ENCODE measurements at regions not wholly inside any gene's neighbourhood (a gene's known extent, or its start where the extent isn't known, plus 50 kb on each side); places are given as distances from the start of the nearest gene placed in this dataset.

DNA sequence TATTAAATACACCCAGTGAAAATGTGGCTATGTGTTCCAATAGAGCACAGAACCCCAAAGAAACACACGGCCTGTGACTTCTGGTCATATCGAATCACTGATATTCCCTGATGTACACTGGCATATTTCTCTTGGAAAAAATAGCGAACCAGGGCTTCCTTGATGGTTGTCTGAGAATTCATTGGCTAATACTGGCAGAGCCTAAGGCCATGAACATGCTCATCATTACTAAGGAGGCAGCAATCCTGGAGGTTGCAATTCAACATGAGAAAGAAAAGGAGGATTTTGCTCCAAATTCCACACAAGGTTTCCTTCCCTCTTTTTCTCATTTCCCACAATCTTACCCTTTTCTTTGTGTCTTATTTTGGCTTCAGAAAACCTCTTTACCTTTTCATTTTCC, 212.9 kb upstream of the HMGA2 start:
- Histone ChIP-seq H3K27ac (no peak overlapping the region; a peak in 1 of 6 replicates), H3K4me1 (no peaks in the 10 kb centered on the region), H3K9me3 (peaks cover 10% of the 10 kb centered on the region; the same call in 1 of the 3 replicates), H3K4me2 (no peak overlapping the region), H3K4me3 (no peak overlapping the region)
- WGBS (ENCODE audit: missing lambda C conversion rate) = 82% methylated on average over 3 of the region's 3 CpGs
- FAIRE-seq (no peak), DNase-seq (ENCODE audit: low read depth in 1 of 2, low spot score in 1 of 2) (no peak), ATAC-seq (no peak)
- ChIA-PET POLR2A (no interaction called here), CTCF (interaction anchor here (2.6 kb wide), 1 partner anchor 9 kb away, joined by 12 read pairs; no protein-coding TSS in a partner anchor)
- TF ChIP-seq MAZ (IDR thresholded peaks at IDR 0.05; ENCODE audit: borderline replicate concordance, low read depth, low read length) (no peak), ATOH8 (CRISPR knock-in tag; IDR thresholded peaks at IDR 0.05; ENCODE audit: low read depth) (no peak), NFE2L2 (conservative IDR thresholded peaks at IDR 0.05; ENCODE audit: low read length) (no peak), HOXA7 (CRISPR knock-in tag; IDR thresholded peaks at IDR 0.05) (no peak), ZNF302 (CRISPR knock-in tag; IDR thresholded peaks at IDR 0.05) (no peak), HMGXB4 (CRISPR knock-in tag; IDR thresholded peaks at IDR 0.05; ENCODE audit: borderline replicate concordance) (no peak), E2F6 (IDR thresholded peaks at IDR 0.05; ENCODE audit: borderline replicate concordance, low read depth) (no peak), POLR2A (IDR thresholded peaks at IDR 0.05; ENCODE audit: low read length) (no peak), USF2 (IDR thresholded peaks at IDR 0.05) (no peak), HOXB5 (CRISPR knock-in tag; IDR thresholded peaks at IDR 0.05) (no peak), EP300 (IDR thresholded peaks at IDR 0.05) (no peak), FOSL2 (IDR thresholded peaks at IDR 0.05) (no peak), FOSL2 (CRISPR knock-in tag; IDR thresholded peaks at IDR 0.05) (no peak), ZC3H11A (IDR thresholded peaks at IDR 0.05) (no peak), BHLHE40 (IDR thresholded peaks at IDR 0.05; ENCODE audit: low read depth, low read length) (no peak)

DNA sequence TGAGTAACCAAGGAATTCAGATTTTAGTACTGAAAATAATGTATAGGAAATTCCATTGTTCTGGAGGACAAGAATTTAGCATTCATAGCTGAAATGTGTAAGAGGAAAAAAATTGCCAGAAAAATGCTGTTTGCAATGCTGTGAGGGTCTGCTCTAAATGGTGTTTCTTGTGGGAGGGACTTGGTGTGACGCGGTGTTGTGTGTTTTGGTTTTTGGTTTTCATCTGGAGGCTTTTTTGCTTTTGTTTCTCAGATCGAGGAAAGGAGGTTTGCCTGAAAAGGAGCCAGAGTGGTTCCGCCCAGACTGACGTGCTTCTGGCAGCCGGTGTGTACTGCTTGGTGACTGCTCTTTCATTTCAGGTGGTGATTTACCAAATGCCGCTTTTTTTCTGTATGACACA, 211.8 kb upstream of the HMGA2 start:
- ATAC-seq = no peak
- H3K4me3 ChIP-seq = no peak overlapping the region
- H3K9me3 ChIP-seq = peaks cover 6% of the 10 kb centered on the region; the same call in 1 of the 3 replicates
- H3K27ac ChIP-seq = no peak overlapping the region
- FAIRE-seq = no peak
- TF ChIP-seq, protein P1, sequence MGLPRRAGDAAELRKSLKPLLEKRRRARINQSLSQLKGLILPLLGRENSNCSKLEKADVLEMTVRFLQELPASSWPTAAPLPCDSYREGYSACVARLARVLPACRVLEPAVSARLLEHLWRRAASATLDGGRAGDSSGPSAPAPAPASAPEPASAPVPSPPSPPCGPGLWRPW (IDR thresholded peaks at IDR 0.05) = no peak
- TF ChIP-seq HEYL (CRISPR knock-in tag; IDR thresholded peaks at IDR 0.05) = no peak
- no peak for TF ChIP-seq EHF (CRISPR knock-in tag; IDR thresholded peaks at IDR 0.05)
- no peak for TF ChIP-seq HOXB5 (CRISPR knock-in tag; IDR thresholded peaks at IDR 0.05)
- DNase-seq (ENCODE audit: low read depth in 1 of 2, low spot score in 1 of 2) = no peak
- H3K4me1 ChIP-seq = no peaks in the 10 kb centered on the region
- H3K4me2 ChIP-seq = no peak overlapping the region
- 93% methylated on average over 7 of the region's 7 CpGs for WGBS (ENCODE audit: missing lambda C conversion rate)
- CTCF ChIA-PET = interaction anchor here (2.6 kb wide), 1 partner anchor 10 kb away, joined by 12 read pairs; no protein-coding TSS in a partner anchor
- POLR2A ChIA-PET = no interaction called here

GRCh38 chr12:65613692-65614091, 210.6 kb upstream of the HMGA2 start:
- no peak for FAIRE-seq
- no peak overlapping the region; a peak in 1 of 6 replicates for H3K27ac ChIP-seq
- WGBS (ENCODE audit: missing lambda C conversion rate) = 38% methylated on average over 3 of the region's 3 CpGs

More at GRCh38 chr12:65613692-65614091, 210.6 kb upstream of the HMGA2 start:
- ChIA-PET CTCF (interaction anchor here (2.6 kb wide), 1 partner anchor 11 kb away, joined by 12 read pairs; no protein-coding TSS in a partner anchor), POLR2A (no interaction called here)
- no peak for TF ChIP-seq TFCP2L1 (CRISPR knock-in tag; IDR thresholded peaks at IDR 0.05)
- TF ChIP-seq MAFK (IDR thresholded peaks at IDR 0.05; ENCODE audit: partially characterized antibody) = no peak
- TF ChIP-seq FOXS1 (CRISPR knock-in tag; IDR thresholded peaks at IDR 0.05) = no peak
- no peak for TF ChIP-seq FOSL2 (IDR thresholded peaks at IDR 0.05)
- no peak for TF ChIP-seq FOSL2 (CRISPR knock-in tag; IDR thresholded peaks at IDR 0.05)
- Histone ChIP-seq H3K4me3 (no peak overlapping the region), H3K4me2 (no peak overlapping the region), H3K4me1 (no peaks in the 10 kb centered on the region), H3K9me3 (no peaks in the 10 kb centered on the region)
- no peak for ATAC-seq
- no peak for DNase-seq (ENCODE audit: low read depth in 1 of 2, low spot score in 1 of 2)

Data from A549 (cell line).